ENCODE measurements at regions not wholly inside any gene's neighbourhood (a gene's known extent, or its start where the extent isn't known, plus 50 kb on each side); places are given as distances from the start of the nearest gene placed in this dataset.

GRCh38 chr18:26778054-26778393, 87.5 kb downstream of the AQP4 start:
- no peak for DNase-seq (ENCODE audit: low read depth)
- TF ChIP-seq CTCF (conservative IDR thresholded peaks at IDR 0.05; ENCODE audit: low read depth, low read length), result no peak
- no peak overlapping the region for H3K4me3 ChIP-seq (ENCODE audit: low read depth, low read length)

GRCh38 chr18:26777351-26778053, 88.0 kb downstream of the AQP4 start:
- H3K4me3 ChIP-seq (ENCODE audit: low read depth, low read length), result no peak overlapping the region
- DNase-seq (ENCODE audit: low read depth), result no peak
- TF ChIP-seq CTCF (conservative IDR thresholded peaks at IDR 0.05; ENCODE audit: low read depth, low read length), result no peak

GRCh38 chr18:26772691-26773090, 92.8 kb downstream of the AQP4 start:
- no peak overlapping the region for H3K4me3 ChIP-seq (ENCODE audit: low read depth, low read length)
- TF ChIP-seq CTCF (conservative IDR thresholded peaks at IDR 0.05; ENCODE audit: low read depth, low read length), result no peak
- DNase-seq (ENCODE audit: low read depth), result no peak

- DNase-seq (ENCODE audit: low read depth), result no peak
- H3K4me3 ChIP-seq (ENCODE audit: low read depth, low read length), result no peak overlapping the region
- TF ChIP-seq CTCF (conservative IDR thresholded peaks at IDR 0.05; ENCODE audit: low read depth, low read length), result peak; percentile 83
Observed at GRCh38 chr18:26771524-26771923, 94.0 kb downstream of the AQP4 start.

- no peak overlapping the region for H3K4me3 ChIP-seq (ENCODE audit: low read depth, low read length)
- no peak for DNase-seq (ENCODE audit: low read depth)
- TF ChIP-seq CTCF (conservative IDR thresholded peaks at IDR 0.05; ENCODE audit: low read depth, low read length), result no peak
Observed at GRCh38 chr18:26768385-26768784, 97.1 kb downstream of the AQP4 start.

- DNase-seq (ENCODE audit: low read depth), result no peak
- H3K4me3 ChIP-seq (ENCODE audit: low read depth, low read length), result no peak overlapping the region
- TF ChIP-seq CTCF (conservative IDR thresholded peaks at IDR 0.05; ENCODE audit: low read depth, low read length), result no peak
Observed at GRCh38 chr18:26765498-26765897, 100.0 kb downstream of the AQP4 start.

GRCh38 chr18:26764586-26764985, 100.9 kb downstream of the AQP4 start:
- no peak for DNase-seq (ENCODE audit: low read depth)
- no peak for TF ChIP-seq CTCF (conservative IDR thresholded peaks at IDR 0.05; ENCODE audit: low read depth, low read length)
- H3K4me3 ChIP-seq (ENCODE audit: low read depth, low read length), result no peak overlapping the region

Measured in epithelial cell of proximal tubule (primary cell).